Testis (tissue), 2 donors: ENCODE measurements at regions not wholly inside any gene's neighbourhood (a gene's known extent, or its start where the extent isn't known, plus 50 kb on each side); places are given as distances from the start of the nearest gene placed in this dataset.

ENCODE experiments used
- POLR2A ChIP-seq: fragments of 450-650 bp; IDR thresholded peaks from one replicate; pipeline ENCODE4 v1.6.1; 2017; ENCODE audit warnings: antibody characterized with exemption, mild to moderate bottlenecking, moderate library complexity
- TF ChIP-seq, protein P1 (sequence below), 3 experiments: fragments of 450-650 bp in 2 of 3; fragments of 200-600 bp in 1 of 3; sonication (generic) in 1 of 3; IDR thresholded peaks; one replicate each; pipeline ENCODE4 v1.5.1; 2016 to 2019; ENCODE audit warnings: antibody characterized with exemption in 3 of 3, mild to moderate bottlenecking in 2 of 3, moderate library complexity in 1 of 3

DNA sequence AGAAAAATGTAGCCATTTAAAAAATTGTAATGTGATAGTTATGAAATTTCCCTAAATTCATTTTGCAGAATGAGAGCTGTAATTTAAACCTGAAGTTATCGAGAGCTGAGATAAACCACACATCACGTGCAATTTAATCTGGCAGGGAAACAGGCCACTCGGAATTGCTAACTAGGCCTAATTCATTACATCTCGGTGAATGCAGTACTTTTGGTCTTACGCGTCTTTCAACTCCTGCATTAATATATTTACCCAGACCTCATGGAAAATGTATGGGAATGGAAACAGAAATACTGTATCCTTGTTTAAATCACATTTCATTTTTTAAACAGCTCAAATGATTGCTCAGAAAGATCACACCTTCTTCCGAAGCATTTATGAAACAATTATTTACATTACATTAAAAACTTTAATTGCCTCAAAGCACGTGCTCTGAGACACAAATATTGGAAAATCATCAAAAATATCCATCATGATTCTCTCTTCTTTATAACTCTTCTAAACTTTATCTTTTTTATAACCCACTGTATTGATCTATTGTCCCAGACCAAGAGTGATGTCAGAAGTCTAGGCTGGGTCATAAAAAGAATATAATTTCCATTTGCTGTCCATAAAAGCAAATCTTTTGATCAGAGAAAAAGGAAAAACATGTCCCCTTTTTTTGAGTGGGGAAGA lies 111.7 kb upstream of the MYL2 start:
- TF ChIP-seq, protein P1, sequence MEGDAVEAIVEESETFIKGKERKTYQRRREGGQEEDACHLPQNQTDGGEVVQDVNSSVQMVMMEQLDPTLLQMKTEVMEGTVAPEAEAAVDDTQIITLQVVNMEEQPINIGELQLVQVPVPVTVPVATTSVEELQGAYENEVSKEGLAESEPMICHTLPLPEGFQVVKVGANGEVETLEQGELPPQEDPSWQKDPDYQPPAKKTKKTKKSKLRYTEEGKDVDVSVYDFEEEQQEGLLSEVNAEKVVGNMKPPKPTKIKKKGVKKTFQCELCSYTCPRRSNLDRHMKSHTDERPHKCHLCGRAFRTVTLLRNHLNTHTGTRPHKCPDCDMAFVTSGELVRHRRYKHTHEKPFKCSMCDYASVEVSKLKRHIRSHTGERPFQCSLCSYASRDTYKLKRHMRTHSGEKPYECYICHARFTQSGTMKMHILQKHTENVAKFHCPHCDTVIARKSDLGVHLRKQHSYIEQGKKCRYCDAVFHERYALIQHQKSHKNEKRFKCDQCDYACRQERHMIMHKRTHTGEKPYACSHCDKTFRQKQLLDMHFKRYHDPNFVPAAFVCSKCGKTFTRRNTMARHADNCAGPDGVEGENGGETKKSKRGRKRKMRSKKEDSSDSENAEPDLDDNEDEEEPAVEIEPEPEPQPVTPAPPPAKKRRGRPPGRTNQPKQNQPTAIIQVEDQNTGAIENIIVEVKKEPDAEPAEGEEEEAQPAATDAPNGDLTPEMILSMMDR (IDR thresholded peaks at IDR 0.05): no peak
- no peak for TF ChIP-seq POLR2A
